Tibial artery (tissue), 4 donors: ENCODE measurements at regions not wholly inside any gene's neighbourhood (a gene's known extent, or its start where the extent isn't known, plus 50 kb on each side); places are given as distances from the start of the nearest gene placed in this dataset.
A peak's percentile ranks its signal among the peaks of the same experiment; 100 is the strongest.

Experiments
- DNase-seq, 2 donors: peaks; one replicate each; pipeline ENCODE4 v3.0.0-alpha.2; 2019
- H3K27ac ChIP-seq, 2 donors: fragments of 200-600 bp; sonication (generic) in 1 of 2; 1 replicate in 1 of 2; 2 replicates in 1 of 2; pipeline ENCODE4 v1.5.1; 2018 to 2019; ENCODE audit warnings: mild to moderate bottlenecking in 1 of 2
- H3K27me3 ChIP-seq, 2 donors: fragments of 200-600 bp; sonication (generic) in 1 of 2; one replicate each; pipeline versions ENCODE4 v1.5.1 to v1.6.0; 2016 to 2019
- H3K36me3 ChIP-seq, 3 donors: fragments of 200-600 bp; sonication (generic) in 2 of 3; one replicate each; pipeline ENCODE4 v1.5.1; 2016 to 2019; ENCODE audit warnings: mild to moderate bottlenecking in 2 of 3
- H3K4me1 ChIP-seq, 4 donors: fragments of 200-600 bp; sonication (generic) in 2 of 4; 1 replicate in 3 of 4; 2 replicates in 1 of 4; pipeline ENCODE4 v1.5.1; 2016 to 2019
- H3K4me3 ChIP-seq, 2 donors: fragments of 200-600 bp; sonication (generic) in 1 of 2; 1 replicate in 1 of 2; 2 replicates in 1 of 2; pipeline ENCODE4 v1.5.1; 2018 to 2019; ENCODE audit warnings: mild to moderate bottlenecking in 2 of 2
- H3K9me3 ChIP-seq, 3 donors: fragments of 200-600 bp; sonication (generic) in 1 of 3; one replicate each; pipeline ENCODE4 v1.5.1; 2016 to 2019
- intact Hi-C: fragments of 100-400 bp; cut with DNase I; formaldehyde crosslinking; loops from one replicate; pipeline ENCODE4 v1.15.0; 2023; ENCODE audit warnings: low total_unique reads
- TF ChIP-seq, protein P1 (sequence below), 2 experiments: fragments of 200-600 bp in 1 of 2; fragments of 450-650 bp in 1 of 2; IDR thresholded peaks; one replicate each; pipeline ENCODE4 v1.5.1; 2017 to 2019; ENCODE audit warnings: antibody characterized with exemption in 2 of 2, mild to moderate bottlenecking in 1 of 2, moderate library complexity in 1 of 2

- H3K9me3 ChIP-seq = peaks cover 0 to 9% (median 6%) of the 10 kb centered on the region in 3 donors
- peak in 1 of 2 donors; percentile 57 for DNase-seq
- H3K27ac ChIP-seq = no peak overlapping the region
- intact Hi-C loops = no loop called here
- H3K4me1 ChIP-seq = no peaks in the 10 kb centered on the region
- TF ChIP-seq, protein P1, sequence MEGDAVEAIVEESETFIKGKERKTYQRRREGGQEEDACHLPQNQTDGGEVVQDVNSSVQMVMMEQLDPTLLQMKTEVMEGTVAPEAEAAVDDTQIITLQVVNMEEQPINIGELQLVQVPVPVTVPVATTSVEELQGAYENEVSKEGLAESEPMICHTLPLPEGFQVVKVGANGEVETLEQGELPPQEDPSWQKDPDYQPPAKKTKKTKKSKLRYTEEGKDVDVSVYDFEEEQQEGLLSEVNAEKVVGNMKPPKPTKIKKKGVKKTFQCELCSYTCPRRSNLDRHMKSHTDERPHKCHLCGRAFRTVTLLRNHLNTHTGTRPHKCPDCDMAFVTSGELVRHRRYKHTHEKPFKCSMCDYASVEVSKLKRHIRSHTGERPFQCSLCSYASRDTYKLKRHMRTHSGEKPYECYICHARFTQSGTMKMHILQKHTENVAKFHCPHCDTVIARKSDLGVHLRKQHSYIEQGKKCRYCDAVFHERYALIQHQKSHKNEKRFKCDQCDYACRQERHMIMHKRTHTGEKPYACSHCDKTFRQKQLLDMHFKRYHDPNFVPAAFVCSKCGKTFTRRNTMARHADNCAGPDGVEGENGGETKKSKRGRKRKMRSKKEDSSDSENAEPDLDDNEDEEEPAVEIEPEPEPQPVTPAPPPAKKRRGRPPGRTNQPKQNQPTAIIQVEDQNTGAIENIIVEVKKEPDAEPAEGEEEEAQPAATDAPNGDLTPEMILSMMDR (IDR thresholded peaks at IDR 0.05) = no peak
- H3K4me3 ChIP-seq = no peak overlapping the region
- H3K27me3 ChIP-seq = peaks cover 0 to 4% of the 10 kb centered on the region in 2 donors
- no peaks in the 10 kb centered on the region for H3K36me3 ChIP-seq
These were observed 208.4 kb upstream of the SOX1 start for GRCh38 chr13:111858571-111858970.

DNA sequence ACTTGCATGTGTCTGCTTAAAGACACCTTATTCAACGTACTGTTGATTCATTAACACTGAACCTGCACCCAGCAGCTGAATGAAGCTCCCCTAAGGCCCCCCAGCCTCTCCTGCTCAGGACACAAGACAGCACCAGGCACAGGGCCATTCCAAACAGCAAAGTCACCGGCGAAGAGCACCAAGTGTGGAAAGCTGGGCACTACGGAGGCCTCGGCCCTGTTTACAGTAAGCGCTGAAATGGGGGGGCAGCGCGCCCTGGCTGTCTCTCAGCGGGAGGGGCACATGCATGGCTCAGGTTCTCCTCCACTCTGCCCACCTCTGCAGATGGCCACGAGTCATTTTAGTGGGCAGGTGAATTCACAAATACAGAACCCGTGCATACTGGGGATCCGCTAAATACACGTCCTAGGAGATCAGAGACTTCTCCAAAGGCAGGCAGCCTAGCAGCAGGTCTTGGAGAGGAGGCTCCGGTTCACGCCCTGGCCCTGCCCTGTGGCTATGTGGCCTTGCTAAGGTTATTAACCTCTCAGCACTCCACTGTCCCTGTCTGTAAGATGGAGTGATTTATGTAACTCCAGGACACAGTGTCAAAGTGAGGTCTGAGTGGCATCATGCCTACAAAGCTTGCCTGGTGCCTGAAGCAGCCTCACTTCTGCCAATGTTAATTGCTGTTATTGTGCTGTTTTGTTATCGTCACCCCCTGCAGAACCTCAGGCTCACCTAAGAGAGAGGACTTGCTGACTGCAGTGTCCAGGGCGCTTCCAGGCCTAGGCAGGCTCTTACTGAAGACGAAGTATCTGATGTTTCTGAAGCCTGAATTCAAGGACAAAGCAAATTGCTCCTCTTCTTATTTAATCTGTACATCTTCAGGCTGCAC is 207.4 kb upstream of the SOX1 start:
- Histone ChIP-seq H3K9me3 (peaks cover 0 to 9% (median 6%) of the 10 kb centered on the region in 3 donors), H3K27me3 (peaks cover 0 to 4% of the 10 kb centered on the region in 2 donors), H3K4me3 (no peak overlapping the region), H3K4me1 (no peaks in the 10 kb centered on the region), H3K27ac (no peak overlapping the region), H3K36me3 (no peaks in the 10 kb centered on the region)
- intact Hi-C loops = no loop called here
- no peak for DNase-seq
- TF ChIP-seq, protein P1 (IDR thresholded peaks at IDR 0.05) = no peak

DNA sequence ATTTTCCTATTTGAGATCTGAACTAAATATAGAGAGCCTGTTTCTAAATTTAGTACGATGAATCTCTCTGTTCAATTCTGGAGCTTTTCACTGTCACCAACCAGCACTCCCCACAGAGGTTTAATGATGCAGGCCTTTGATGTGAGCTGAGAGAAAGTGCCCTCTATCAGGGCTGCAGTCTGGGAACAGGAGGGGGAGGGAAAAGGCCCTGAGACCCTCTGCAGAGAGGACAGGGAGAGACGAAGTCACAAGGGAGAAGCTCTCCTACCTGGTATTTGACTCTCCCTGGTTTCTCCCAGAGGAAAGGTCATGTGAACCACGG is 206.8 kb upstream of the SOX1 start:
- H3K27me3 ChIP-seq = peaks cover 0 to 4% of the 10 kb centered on the region in 2 donors
- no peak for DNase-seq
- H3K27ac ChIP-seq = no peak overlapping the region
- intact Hi-C loops = no loop called here
- no peaks in the 10 kb centered on the region for H3K36me3 ChIP-seq
- H3K4me3 ChIP-seq = no peak overlapping the region
- TF ChIP-seq, protein P1 (IDR thresholded peaks at IDR 0.05) = no peak
- peaks cover 0 to 9% (median 6%) of the 10 kb centered on the region in 3 donors for H3K9me3 ChIP-seq
- H3K4me1 ChIP-seq = no peaks in the 10 kb centered on the region

DNA sequence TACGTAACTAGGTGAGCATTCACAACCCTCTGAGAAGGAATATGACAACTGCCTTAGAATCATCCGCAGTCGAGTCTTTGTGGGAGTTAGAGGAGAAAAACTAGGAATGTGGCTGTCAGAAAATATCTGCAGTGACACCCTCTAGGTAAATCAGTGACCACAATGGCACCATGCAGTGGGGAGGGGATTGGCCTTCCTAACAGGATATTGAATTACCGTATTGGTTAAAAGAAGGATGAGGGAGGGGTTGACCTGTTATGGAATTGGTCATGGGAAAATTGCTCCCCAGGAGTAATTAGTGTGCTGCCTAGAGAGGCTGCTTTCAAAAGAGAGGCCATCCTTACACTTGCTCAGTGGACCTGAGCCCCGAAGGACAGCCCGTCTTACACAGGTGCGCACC is 205.6 kb upstream of the SOX1 start:
- intact Hi-C loops = no loop called here
- Histone ChIP-seq H3K27me3 (peaks cover 0 to 4% of the 10 kb centered on the region in 2 donors), H3K36me3 (no peaks in the 10 kb centered on the region), H3K27ac (no peak overlapping the region), H3K9me3 (peaks cover 0 to 8% (median 6%) of the 10 kb centered on the region in 3 donors), H3K4me3 (no peak overlapping the region), H3K4me1 (no peaks in the 10 kb centered on the region)
- TF ChIP-seq, protein P1 (IDR thresholded peaks at IDR 0.05) = no peak
- DNase-seq = no peak

GRCh38 chr13:111861766-111862366 is 205.1 kb upstream of the SOX1 start:
- DNase-seq = no peak
- intact Hi-C loops = no loop called here
- H3K27ac ChIP-seq = no peak overlapping the region
- peaks cover 0 to 4% of the 10 kb centered on the region in 2 donors for H3K27me3 ChIP-seq
- H3K4me3 ChIP-seq = no peak overlapping the region
- H3K4me1 ChIP-seq = no peaks in the 10 kb centered on the region
- H3K9me3 ChIP-seq = peaks cover 0 to 6% (median 3%) of the 10 kb centered on the region in 3 donors
- no peaks in the 10 kb centered on the region for H3K36me3 ChIP-seq
- TF ChIP-seq, protein P1 (IDR thresholded peaks at IDR 0.05) = no peak
